Panc1 (cell line): ENCODE measurements at regions not wholly inside any gene's neighbourhood (a gene's known extent, or its start where the extent isn't known, plus 50 kb on each side); places are given as distances from the start of the nearest gene placed in this dataset.

Source experiments
- ATAC-seq: fragments of 200-7000 bp; cut with Tn5 transposase; 2 replicates; pipeline ENCODE4 v1.9.1; 2020; ENCODE audit warnings: mild to moderate bottlenecking, moderate library complexity
- BruUV-seq: library from RNA; stranded (reverse); fragments of 400-500 nt; replicated peaks from 2 replicates; lab custom pipeline; 2021; lab: Mats Ljungman, UMichigan
- CTCF ChIA-PET: fragments of 300-600 bp; sonication (Branson Sonifier 250); formaldehyde crosslinking; loops from one replicate; lab custom pipeline; 2022; ENCODE audit warnings: antibody characterized with exemption; lab: Charles Lee
- POLR2A ChIA-PET: fragments of 300-600 bp; sonication (Branson Sonifier 250); formaldehyde crosslinking; loops from one replicate; lab custom pipeline; 2022; ENCODE audit warnings: antibody characterized with exemption; lab: Charles Lee
- DNase-seq: peaks from one replicate; pipeline ENCODE4 v3.0.0-alpha.2; 2010; ENCODE audit warnings: low read depth, low spot score
- H3K27ac ChIP-seq: 2 replicates; pipeline ENCODE4 v1.5.1; 2011; ENCODE audit warnings: mild to moderate bottlenecking, low read length, inconsistent platforms
- H3K27me3 ChIP-seq: fragments of 200-500 bp; sonication (Bioruptor generic); 2 replicates; pipeline ENCODE4 v1.6.0; 2014; ENCODE audit warnings: low read length, inconsistent platforms; ENCODE audit not compliant: control insufficient read depth, insufficient read depth
- H3K36me3 ChIP-seq: fragments of 200-500 bp; sonication (Bioruptor generic); 2 replicates; pipeline ENCODE4 v1.5.1; 2014; ENCODE audit warnings: inconsistent platforms, mild to moderate bottlenecking, low read length, moderate library complexity; ENCODE audit not compliant: control insufficient read depth, insufficient read depth
- H3K4me1 ChIP-seq: 2 replicates; pipeline ENCODE4 v1.5.1; 2011; ENCODE audit warnings: inconsistent platforms, mild to moderate bottlenecking, low read length, moderate library complexity; ENCODE audit not compliant: control insufficient read depth, insufficient read depth
- H3K4me3 ChIP-seq, 2 experiments: 2 replicates each; pipeline ENCODE4 v1.5.1; 2011 to 2012; ENCODE audit warnings: low read depth in 2 of 2, low read length in 2 of 2, mild to moderate bottlenecking in 2 of 2, inconsistent platforms in 1 of 2, moderate library complexity in 1 of 2
- H3K9me3 ChIP-seq: fragments of 200-500 bp; sonication (Bioruptor generic); 2 replicates; pipeline ENCODE4 v1.5.1; 2014; ENCODE audit warnings: low read depth, mild to moderate bottlenecking, inconsistent platforms, low read length, moderate library complexity; ENCODE audit not compliant: control insufficient read depth, insufficient read depth
- CTCF ChIP-seq: fragments of 450-650 bp; IDR thresholded peaks from 2 replicates; pipeline ENCODE4 v1.5.1; 2017; ENCODE audit warnings: mild to moderate bottlenecking
- POLR2AphosphoS5 ChIP-seq: IDR thresholded peaks from 2 replicates; pipeline ENCODE4 v1.6.1; 2012; ENCODE audit warnings: mild to moderate bottlenecking, low read depth, low read length, moderate library complexity
- SIN3A ChIP-seq: IDR thresholded peaks from 2 replicates; pipeline ENCODE4 v1.6.1; 2012; ENCODE audit warnings: low read depth, mild to moderate bottlenecking, low read length, moderate library complexity, borderline replicate concordance; ENCODE audit not compliant: insufficient read depth
- TCF7L2 ChIP-seq: IDR thresholded peaks from 2 replicates; pipeline ENCODE4 v1.6.1; 2011; ENCODE audit warnings: mild to moderate bottlenecking, low read depth, low read length, inconsistent platforms
- in situ Hi-C: cut with HindIII; loops from 2 replicates; pipeline ENCODE4 v1.10.0; 2016; ENCODE audit warnings: low sequenced_read_pairs, low pct_unique_long_range_greater_than_20kb
- intact Hi-C: fragments of 100-400 bp; cut with micrococcal nuclease; formaldehyde crosslinking; loops from one replicate; pipeline ENCODE4 v1.10.0; 2022; ENCODE audit not compliant: unreplicated experiment
- TF ChIP-seq, protein P1 (sequence below), 2 experiments: IDR thresholded peaks; 2 replicates each; pipeline ENCODE4 v1.6.1; 2011 to 2012; ENCODE audit warnings: low read depth in 2 of 2, control low read depth in 1 of 2, low read length in 1 of 2, mild to moderate bottlenecking in 1 of 2, moderate library complexity in 1 of 2; ENCODE audit not compliant: insufficient read depth in 1 of 2

- no TSS peak for BruUV-seq
Observed at GRCh38 chr6:155693573-155694418, 238.2 kb upstream of the NOX3 start.

DNA sequence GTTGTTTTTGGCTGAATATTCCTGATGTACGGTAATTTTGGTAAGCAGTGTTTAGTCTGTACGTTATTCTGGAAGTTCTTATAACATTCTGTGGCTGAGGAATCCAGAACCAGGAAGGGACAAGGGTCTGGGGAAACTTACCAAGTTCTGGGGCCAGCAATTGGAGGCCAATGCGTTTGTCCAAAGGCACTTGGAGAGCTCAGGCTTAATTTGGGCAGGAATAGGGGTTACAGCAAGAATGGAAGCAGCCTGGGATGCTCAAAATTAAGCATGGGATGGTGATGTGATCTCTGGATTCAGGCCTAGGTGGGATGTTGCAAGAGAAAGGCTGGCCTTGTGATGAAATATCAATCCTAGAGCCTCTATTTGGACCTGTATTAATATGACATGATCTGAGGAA lies 235.2 kb upstream of the NOX3 start:
- intact Hi-C loops = no loop called here
- no peak for DNase-seq
- no peaks in the 10 kb centered on the region for H3K36me3 ChIP-seq
- no peak for ATAC-seq
- no peaks in the 10 kb centered on the region for H3K4me1 ChIP-seq
- no TSS peak for BruUV-seq
- H3K4me3 ChIP-seq = no peak overlapping the region
- TF ChIP-seq TCF7L2 (no peak), SIN3A (no peak), CTCF (no peak), POLR2AphosphoS5 (no peak)
- TF ChIP-seq, protein P1, sequence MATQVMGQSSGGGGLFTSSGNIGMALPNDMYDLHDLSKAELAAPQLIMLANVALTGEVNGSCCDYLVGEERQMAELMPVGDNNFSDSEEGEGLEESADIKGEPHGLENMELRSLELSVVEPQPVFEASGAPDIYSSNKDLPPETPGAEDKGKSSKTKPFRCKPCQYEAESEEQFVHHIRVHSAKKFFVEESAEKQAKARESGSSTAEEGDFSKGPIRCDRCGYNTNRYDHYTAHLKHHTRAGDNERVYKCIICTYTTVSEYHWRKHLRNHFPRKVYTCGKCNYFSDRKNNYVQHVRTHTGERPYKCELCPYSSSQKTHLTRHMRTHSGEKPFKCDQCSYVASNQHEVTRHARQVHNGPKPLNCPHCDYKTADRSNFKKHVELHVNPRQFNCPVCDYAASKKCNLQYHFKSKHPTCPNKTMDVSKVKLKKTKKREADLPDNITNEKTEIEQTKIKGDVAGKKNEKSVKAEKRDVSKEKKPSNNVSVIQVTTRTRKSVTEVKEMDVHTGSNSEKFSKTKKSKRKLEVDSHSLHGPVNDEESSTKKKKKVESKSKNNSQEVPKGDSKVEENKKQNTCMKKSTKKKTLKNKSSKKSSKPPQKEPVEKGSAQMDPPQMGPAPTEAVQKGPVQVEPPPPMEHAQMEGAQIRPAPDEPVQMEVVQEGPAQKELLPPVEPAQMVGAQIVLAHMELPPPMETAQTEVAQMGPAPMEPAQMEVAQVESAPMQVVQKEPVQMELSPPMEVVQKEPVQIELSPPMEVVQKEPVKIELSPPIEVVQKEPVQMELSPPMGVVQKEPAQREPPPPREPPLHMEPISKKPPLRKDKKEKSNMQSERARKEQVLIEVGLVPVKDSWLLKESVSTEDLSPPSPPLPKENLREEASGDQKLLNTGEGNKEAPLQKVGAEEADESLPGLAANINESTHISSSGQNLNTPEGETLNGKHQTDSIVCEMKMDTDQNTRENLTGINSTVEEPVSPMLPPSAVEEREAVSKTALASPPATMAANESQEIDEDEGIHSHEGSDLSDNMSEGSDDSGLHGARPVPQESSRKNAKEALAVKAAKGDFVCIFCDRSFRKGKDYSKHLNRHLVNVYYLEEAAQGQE (IDR thresholded peaks at IDR 0.05; ENCODE audit: insufficient read depth in 1 of 2, low read depth in 2 of 2, low read length in 1 of 2) = no peak
- H3K27me3 ChIP-seq = no peaks in the 10 kb centered on the region
- POLR2A ChIA-PET = no interaction called here
- H3K9me3 ChIP-seq = no peaks in the 10 kb centered on the region
- no peak overlapping the region for H3K27ac ChIP-seq
- in situ Hi-C loops = no loop called here
- CTCF ChIA-PET = no interaction called here

More at GRCh38 chr6:155693573-155694418, 238.2 kb upstream of the NOX3 start:
- Histone ChIP-seq H3K9me3 (no peaks in the 10 kb centered on the region), H3K4me3 (no peak overlapping the region), H3K4me1 (no peaks in the 10 kb centered on the region), H3K27ac (no peak overlapping the region), H3K36me3 (no peaks in the 10 kb centered on the region), H3K27me3 (no peaks in the 10 kb centered on the region)
- no peak for TF ChIP-seq SIN3A
- TF ChIP-seq, protein P1 (IDR thresholded peaks at IDR 0.05; ENCODE audit: insufficient read depth in 1 of 2, low read depth in 2 of 2, low read length in 1 of 2) = no peak
- no peak for TF ChIP-seq TCF7L2
- TF ChIP-seq POLR2AphosphoS5 = no peak
- no peak for TF ChIP-seq CTCF
- intact Hi-C loops (no loop called here), in situ Hi-C loops (no loop called here)
- CTCF ChIA-PET = no interaction called here
- DNase-seq = no peak
- POLR2A ChIA-PET = interaction anchor here (0.7 kb wide), 1 partner anchor 307 kb away, joined by 8 read pairs; no protein-coding TSS in a partner anchor
- no peak for ATAC-seq
